GM19467 (cell line): ENCODE measurements at regions not wholly inside any gene's neighbourhood (a gene's known extent, or its start where the extent isn't known, plus 50 kb on each side); places are given as distances from the start of the nearest gene placed in this dataset.
"Not testable (repeated sequence)": the region's sequence is repeated elsewhere in the genome, so short reads cannot be mapped to it uniquely, and the experiment has no call there.

Experiments used
- ATAC-seq: cut with Tn5 transposase; IDR thresholded peaks from one replicate; pipeline ENCODE4 v1.9.1; 2021; ENCODE audit warnings: mild to moderate bottlenecking, moderate library complexity; ENCODE audit not compliant: unreplicated experiment

GRCh38 chr6:95848717-95849116, 167.1 kb upstream of the FUT9 start:
- no peak for ATAC-seq

DNA sequence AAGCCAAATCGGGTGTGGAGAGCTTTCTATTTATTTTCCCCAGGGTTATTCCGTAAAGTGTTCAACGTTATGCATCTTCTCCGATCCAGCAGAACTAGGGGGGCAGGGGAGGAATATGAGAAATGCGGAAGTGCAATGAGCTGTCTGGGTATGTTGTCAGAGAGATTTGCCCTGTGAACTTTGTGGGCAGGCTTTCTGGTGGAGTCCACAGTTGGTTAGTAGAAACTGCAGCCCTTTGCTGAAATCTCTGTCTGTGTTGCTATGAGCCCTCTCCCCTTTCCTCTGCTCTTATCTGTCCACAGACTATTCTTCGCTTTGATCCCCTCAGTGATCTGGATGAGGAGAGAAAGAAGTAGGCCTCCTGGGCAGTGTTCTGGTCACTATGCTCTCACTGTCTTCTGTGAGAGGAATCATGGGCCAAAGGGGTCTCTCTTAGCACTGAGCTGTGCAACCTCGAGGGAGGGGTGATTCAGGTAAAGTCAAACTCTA, 158.9 kb upstream of the FUT9 start:
- no peak for ATAC-seq

DNA sequence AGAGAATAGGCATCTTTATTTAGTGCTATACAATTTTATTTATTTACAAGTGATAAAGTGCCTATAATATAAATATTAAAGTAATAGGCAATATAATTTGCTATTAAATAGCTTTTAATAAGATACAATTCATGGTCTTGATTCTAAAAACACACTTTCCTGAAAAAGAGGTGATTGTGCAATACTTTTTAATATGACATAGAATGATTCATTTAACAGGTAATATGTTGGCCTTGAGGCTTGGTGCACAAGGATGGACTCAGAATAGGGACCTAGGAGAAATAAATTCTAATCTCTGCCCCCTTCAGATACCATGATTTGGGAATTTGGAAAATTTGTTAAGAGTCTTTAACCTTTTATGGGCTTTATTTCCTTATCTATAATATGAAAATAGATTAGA, 149.9 kb upstream of the FUT9 start:
- no peak for ATAC-seq

- no peak for ATAC-seq
Observed at GRCh38 chr6:95866732-95867131, 149.0 kb upstream of the FUT9 start.

DNA sequence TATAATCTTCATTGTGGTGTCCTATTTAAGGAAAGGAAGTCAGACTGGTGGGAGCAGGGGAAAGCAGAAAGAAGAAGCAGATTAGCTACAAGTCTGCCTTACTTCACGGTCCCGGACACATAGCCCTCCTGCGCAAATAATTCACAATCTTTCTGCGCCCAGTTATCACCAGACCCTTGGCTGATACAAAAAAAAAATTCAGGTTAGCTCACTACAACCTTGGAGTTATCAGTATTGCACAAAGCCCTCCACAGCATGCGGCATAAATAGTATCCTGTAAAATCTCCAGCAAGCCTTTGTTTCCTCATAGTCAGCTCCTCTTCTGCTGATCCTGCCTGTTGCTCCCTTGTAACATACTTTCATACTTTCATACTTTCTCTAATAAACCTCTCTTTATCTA, 148.6 kb upstream of the FUT9 start:
- ATAC-seq = no peak

GRCh38 chr6:95877480-95877879, 138.3 kb upstream of the FUT9 start:
- no peak for ATAC-seq

DNA sequence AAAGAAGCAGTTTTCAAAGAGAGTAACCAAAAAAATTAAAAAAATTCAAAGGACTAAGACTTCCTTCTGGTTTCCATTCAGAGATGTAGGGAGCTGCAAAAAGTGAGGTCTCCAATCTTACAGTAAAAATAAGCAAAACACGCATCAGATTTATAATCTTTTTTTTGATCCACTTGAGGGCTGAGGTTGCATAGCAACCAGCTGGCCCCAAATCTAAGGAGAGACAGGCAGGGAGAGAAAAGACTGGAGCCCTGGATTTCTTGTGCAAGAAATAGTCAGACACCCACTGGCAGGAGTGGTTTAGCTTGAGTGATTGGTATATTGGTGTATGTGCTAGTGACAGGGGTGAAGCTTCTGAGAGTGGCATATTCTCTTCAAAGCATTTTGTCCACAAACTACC, 135.9 kb upstream of the FUT9 start:
- ATAC-seq = no peak

- ATAC-seq = no peak
Observed at GRCh38 chr6:95882371-95882770, 133.4 kb upstream of the FUT9 start.

DNA sequence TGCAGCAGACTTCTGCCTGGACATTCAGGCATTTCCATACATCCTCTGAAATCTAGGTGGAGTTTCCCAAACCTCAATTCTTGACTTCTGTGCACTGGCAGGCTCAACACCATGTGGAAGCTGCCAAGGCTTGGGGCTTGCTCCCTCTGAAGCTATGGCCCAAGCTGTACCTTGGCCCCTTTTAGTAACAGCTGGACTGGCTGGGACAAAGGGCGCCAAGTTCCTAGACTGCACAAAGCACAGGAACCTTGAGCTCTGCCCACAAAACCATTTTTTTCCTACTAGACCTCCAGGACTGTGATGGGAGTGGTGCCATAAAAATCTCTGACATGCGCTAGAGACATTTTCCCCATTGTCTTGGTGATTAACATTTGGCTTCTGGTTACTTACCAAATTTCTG, 127.1 kb upstream of the FUT9 start:
- ATAC-seq = not testable (repeated sequence)

DNA sequence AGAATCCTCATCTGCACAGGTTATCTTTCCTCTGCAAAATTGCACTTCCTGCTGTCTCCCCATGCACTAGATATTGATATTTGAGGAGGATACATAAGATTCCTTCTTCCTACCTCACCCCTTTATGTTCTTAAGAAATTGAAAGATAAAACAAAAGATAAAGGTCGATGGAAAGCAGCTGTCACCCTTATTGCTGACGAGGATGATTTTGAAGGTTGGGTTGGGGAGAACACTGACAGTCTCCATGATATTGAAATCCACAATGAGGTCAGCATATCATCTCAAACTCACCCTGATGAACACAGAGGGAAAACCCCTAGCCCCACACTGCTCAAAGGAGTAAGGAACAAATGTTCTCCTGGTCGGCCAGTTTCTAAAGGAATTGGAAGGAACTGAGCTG, 110.6 kb upstream of the FUT9 start:
- no peak for ATAC-seq

DNA sequence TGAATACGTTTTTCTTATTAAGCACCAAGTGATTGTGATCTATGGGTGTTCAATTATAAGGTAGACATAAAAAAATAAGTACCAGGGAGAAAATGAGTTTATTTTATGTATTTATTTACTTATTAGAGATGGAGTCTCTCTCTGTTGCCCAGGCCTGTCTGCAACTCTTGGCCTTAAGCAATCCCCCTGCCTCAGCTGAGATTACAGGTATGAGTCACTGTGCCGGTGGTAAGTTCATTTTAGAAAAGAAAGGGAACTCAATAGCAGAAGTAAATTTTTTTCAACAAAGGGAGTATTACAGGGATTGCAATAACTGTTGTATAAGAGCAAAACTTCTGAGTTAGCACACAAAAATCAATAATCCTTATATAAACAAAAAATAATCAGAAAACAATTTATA, 98.7 kb upstream of the FUT9 start:
- ATAC-seq = no peak

GRCh38 chr6:95923518-95923917, 92.3 kb upstream of the FUT9 start:
- no peak for ATAC-seq

DNA sequence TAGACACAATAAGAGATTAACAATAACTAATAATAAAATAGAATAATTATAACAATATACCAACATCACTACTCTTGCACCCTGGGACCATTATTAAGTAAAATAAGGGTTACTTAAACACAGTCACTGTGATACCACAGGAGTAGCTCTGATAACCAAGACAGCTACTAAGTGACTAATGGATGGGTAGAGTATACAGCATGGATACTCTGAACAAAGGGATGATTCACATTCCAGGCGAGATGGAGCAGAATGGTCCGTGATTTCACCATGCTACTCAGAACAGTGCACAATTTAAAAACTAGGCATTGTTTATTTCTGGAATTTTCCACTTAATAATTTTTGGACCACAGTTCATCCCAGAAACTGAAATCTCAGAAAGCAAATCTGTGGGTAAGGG, 80.0 kb upstream of the FUT9 start:
- no peak for ATAC-seq

DNA sequence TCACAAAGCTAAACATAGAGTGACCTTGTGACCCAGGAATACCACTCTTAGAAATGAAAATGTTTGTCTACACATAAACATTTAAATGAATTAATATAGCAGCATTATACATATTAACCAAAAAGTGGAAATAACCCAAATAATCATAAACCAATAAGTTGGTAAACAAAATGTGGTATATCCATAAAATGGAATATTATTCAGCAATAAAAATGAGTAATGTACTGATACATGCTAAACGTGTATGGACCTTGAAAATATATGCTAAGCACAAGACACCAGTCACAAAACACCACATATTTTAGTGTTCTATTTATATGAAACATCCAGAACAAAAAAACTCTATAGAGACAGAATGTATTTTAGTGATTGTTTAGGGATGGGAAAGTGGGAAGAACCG, 68.9 kb upstream of the FUT9 start:
- ATAC-seq = no peak

GRCh38 chr6:95948324-95948723, 67.5 kb upstream of the FUT9 start:
- no peak for ATAC-seq

DNA sequence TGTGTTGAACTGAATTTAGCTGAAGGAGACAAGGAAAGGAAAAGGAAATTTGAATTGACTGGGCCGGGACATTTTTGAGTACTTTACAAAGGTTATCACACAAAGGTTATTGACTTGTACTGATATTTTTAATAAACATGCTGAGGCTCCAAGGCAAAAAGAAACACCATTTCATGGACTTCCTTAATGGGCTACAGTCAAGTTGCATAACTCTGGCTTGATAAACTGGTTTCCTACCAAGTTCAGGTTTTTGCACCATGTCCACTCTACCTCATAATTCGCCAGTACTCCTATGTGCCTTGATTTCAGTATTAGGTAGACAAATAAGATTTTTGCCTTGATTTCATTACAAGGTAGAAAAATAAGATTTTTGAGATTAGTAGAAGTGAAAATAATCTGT, 65.8 kb upstream of the FUT9 start:
- ATAC-seq = no peak

- ATAC-seq = no peak
Observed at GRCh38 chr6:95958686-95959085, 57.1 kb upstream of the FUT9 start.

- no peak for ATAC-seq
Observed at GRCh38 chr6:95959261-95959660, 56.5 kb upstream of the FUT9 start.
